K562 (cell line): ENCODE measurements at regions not wholly inside any gene's neighbourhood (a gene's known extent, or its start where the extent isn't known, plus 50 kb on each side); places are given as distances from the start of the nearest gene placed in this dataset.

Experiments used
- ATAC-seq: fragments of 200-7000 bp; cut with Tn5 transposase; 3 replicates; pipeline ENCODE4 v1.9.1; 2020; ENCODE audit warnings: moderate library complexity
- BruUV-seq: library from RNA; stranded (reverse); fragments of 400-500 nt; replicated peaks from 2 replicates; lab custom pipeline; 2021; lab: Mats Ljungman, UMichigan
- CTCF ChIA-PET: fragments of 300-600 bp; formaldehyde crosslinking; extraction: SDS; loops from one replicate; lab custom pipeline; 2021; ENCODE audit warnings: low intra/inter-chr PET ratio; lab: Yijun Ruan, JAX
- POLR2A ChIA-PET: fragments of 300-600, 350-650 bp; sonication (Branson Sonifier 250); formaldehyde crosslinking; extraction: SDS; loops from one replicate; lab custom pipeline; 2021; ENCODE audit warnings: antibody characterized with exemption, inconsistent platforms; lab: Yijun Ruan, JAX
- DNase-seq, 4 experiments: peaks; one replicate each; pipeline versions ENCODE4 v3.0.0 to v3.0.0-alpha.2; 2011 to 2018; ENCODE audit warnings: low spot score in 3 of 4, mixed read lengths in 3 of 4; ENCODE audit errors: extremely low read depth in 1 of 4
- FAIRE-seq: peaks from 2 replicates; lab custom pipeline; 2011; peaks lifted over from hg19 to GRCh38; lab: Jason Lieb, UNC
- H2AFZ ChIP-seq: 2 replicates; pipeline ENCODE4 v1.6.0; 2011; ENCODE audit warnings: low read depth, low read length, control low read depth, inconsistent platforms
- H3K27ac ChIP-seq: fragments of 200-600 bp; 3 replicates; pipeline ENCODE4 v1.8.0; 2011; ENCODE audit warnings: low read depth, mild to moderate bottlenecking, control low read depth, inconsistent platforms, low read length, moderate library complexity, mixed read lengths; ENCODE audit errors: extremely low read depth
- H3K27me3 ChIP-seq, 2 experiments: fragments of 300-600 bp in 1 of 2; 2 replicates in 1 of 2; 3 replicates in 1 of 2; pipeline versions ENCODE4 v1.6.0 to v1.8.0; 2011; ENCODE audit warnings: inconsistent platforms in 2 of 2, low read length in 2 of 2, mild to moderate bottlenecking in 1 of 2, mixed read lengths in 1 of 2, moderate library complexity in 1 of 2; ENCODE audit not compliant: control insufficient read depth in 2 of 2, insufficient read depth in 2 of 2
- H3K36me3 ChIP-seq: fragments of 300-600 bp; 3 replicates; pipeline ENCODE4 v1.8.0; 2011; ENCODE audit warnings: mild to moderate bottlenecking, low read length, inconsistent platforms; ENCODE audit not compliant: control insufficient read depth, insufficient read depth
- H3K4me1 ChIP-seq, 2 experiments: fragments of 200-600 bp in 1 of 2; replicated peaks in 1 of 2; 2 replicates in 1 of 2; 3 replicates in 1 of 2; pipeline versions ENCODE4 v1.5.1 to v1.8.0; 2011; ENCODE audit warnings: inconsistent platforms in 2 of 2, low read length in 2 of 2, mild to moderate bottlenecking in 1 of 2, mixed read lengths in 1 of 2, moderate library complexity in 1 of 2; ENCODE audit not compliant: control insufficient read depth in 2 of 2, insufficient read depth in 2 of 2
- H3K4me2 ChIP-seq: 2 replicates; pipeline ENCODE4 v1.6.1; 2011; ENCODE audit warnings: low read length, control low read depth, inconsistent platforms, mixed read lengths; ENCODE audit not compliant: insufficient read depth
- H3K4me3 ChIP-seq: fragments of 200-600 bp; sonication (generic), shearing (Covaris generic); 2 replicates; pipeline ENCODE4 v1.5.1; 2016; ENCODE audit warnings: control low read depth, inconsistent platforms
- H3K79me2 ChIP-seq: fragments of 200-600 bp; 3 replicates; pipeline ENCODE4 v1.8.0; 2011; ENCODE audit warnings: low read length, inconsistent platforms; ENCODE audit not compliant: control insufficient read depth, insufficient read depth
- H3K9ac ChIP-seq, 2 experiments: 2 replicates each; pipeline versions ENCODE4 v1.6.0 to v1.6.1; 2011; ENCODE audit warnings: low read depth in 2 of 2, low read length in 2 of 2, control low read depth in 1 of 2, inconsistent platforms in 1 of 2, mild to moderate bottlenecking in 1 of 2, mixed read lengths in 1 of 2; ENCODE audit not compliant: insufficient read depth in 1 of 2
- H3K9me1 ChIP-seq: one replicate; pipeline ENCODE4 v1.6.0; 2011; ENCODE audit warnings: inconsistent platforms, mild to moderate bottlenecking, low read length, moderate library complexity; ENCODE audit not compliant: control insufficient read depth, insufficient read depth
- H3K9me3 ChIP-seq: replicated peaks from 2 replicates; pipeline ENCODE4 v1.5.1; 2011; ENCODE audit warnings: low read depth, low read length, inconsistent platforms; ENCODE audit not compliant: control insufficient read depth, insufficient read depth
- H4K20me1 ChIP-seq: replicated peaks from 2 replicates; pipeline ENCODE4 v1.6.1; 2011; ENCODE audit warnings: low read length, inconsistent platforms, mixed read lengths; ENCODE audit not compliant: control insufficient read depth, insufficient read depth
- CBX1 ChIP-seq: sonication (generic); IDR thresholded peaks from 2 replicates; pipeline ENCODE4 v1.6.1; 2016; ENCODE audit warnings: antibody characterized with exemption, low read depth, mild to moderate bottlenecking
- CHCHD3 ChIP-seq: fragments of 250-450 bp; sonication (Bioruptor Pico); IDR thresholded peaks from 2 replicates; pipeline ENCODE4 v2.1.2; 2022; ENCODE audit warnings: mild to moderate bottlenecking
- COPS2 ChIP-seq: fragments of 450-650 bp; conservative IDR thresholded peaks from 2 replicates; pipeline ENCODE4 v1.6.1; 2016; ENCODE audit warnings: mild to moderate bottlenecking, moderate library complexity
- MAFF ChIP-seq: IDR thresholded peaks from 2 replicates; pipeline ENCODE4 v1.6.1; 2012; ENCODE audit warnings: low read length, improper control_type of control experiment
- NFE2L1 ChIP-seq: fragments of 450-650 bp; IDR thresholded peaks from 2 replicates; pipeline ENCODE4 v1.6.1; 2016; ENCODE audit warnings: missing genetic modification characterization, low read depth, mild to moderate bottlenecking, missing compliant biosample characterization, moderate library complexity, borderline replicate concordance
- RAD21 ChIP-seq, 2 experiments: fragments of 250-450 bp in 1 of 2; fragments of 450-650 bp in 1 of 2; sonication (Bioruptor Pico) in 1 of 2; formaldehyde crosslinking in 1 of 2; IDR thresholded peaks in 1 of 2; conservative IDR thresholded peaks in 1 of 2; 2 replicates each; pipeline versions ENCODE4 v1.4.0 to v1.8.0; 2020 to 2022; ENCODE audit warnings: mild to moderate bottlenecking in 2 of 2, moderate library complexity in 1 of 2
- ZBTB7A ChIP-seq: IDR thresholded peaks from 2 replicates; pipeline ENCODE4 v1.6.1; 2011; ENCODE audit warnings: low read depth, mild to moderate bottlenecking, low read length, moderate library complexity, borderline replicate concordance; ENCODE audit not compliant: control insufficient read depth
- WGBS: fragments of 100-300 bp; shearing (Covaris generic); methylation state at CpG from one replicate; pipeline ENCODE4 v1.1.6; 2016; ENCODE audit warnings: low coverage, mixed read lengths; ENCODE audit not compliant: insufficient coverage; ENCODE audit errors: missing lambda C conversion rate; 5-methylcytosine and 5-hydroxymethylcytosine counted together
- in situ Hi-C: fragments of 300-500 bp; cut with MboI; formaldehyde crosslinking; loops from 4 replicates; pipeline ENCODE4 v1.15.0; 2018; ENCODE audit warnings: inconsistent platforms, mixed read lengths
- intact Hi-C: fragments of 100-400 bp; cut with micrococcal nuclease; formaldehyde crosslinking; loops from 2 replicates; pipeline ENCODE4 v1.14.2; 2022
- TF ChIP-seq, protein P1 (sequence below), 3 experiments: IDR thresholded peaks in 2 of 3; conservative IDR thresholded peaks in 1 of 3; 2 replicates each; pipeline ENCODE4 v1.5.1; 2011 to 2012; ENCODE audit warnings: low read length in 3 of 3, mild to moderate bottlenecking in 3 of 3, control low read depth in 2 of 3, improper control_type of control experiment in 1 of 3, inconsistent platforms in 1 of 3, low read depth in 1 of 3, mixed read lengths in 1 of 3, moderate library complexity in 1 of 3; ENCODE audit not compliant: insufficient read depth in 2 of 3

- DNase-seq: peak in 2 of 4 experiments; percentile 26 to 30
- no peaks in the 10 kb centered on the region for H3K4me1 ChIP-seq
- no peak overlapping the region for H2AFZ ChIP-seq
- no TSS peak for BruUV-seq
- in situ Hi-C loops (no loop called here), intact Hi-C loops (no loop called here)
- POLR2A ChIA-PET: no interaction called here
- no peak overlapping the region for H3K27ac ChIP-seq
- peak; percentile 84 for ATAC-seq
- no peak overlapping the region for H3K4me2 ChIP-seq
- H3K4me3 ChIP-seq: no peak overlapping the region
- H3K9me3 ChIP-seq: no peaks in the 10 kb centered on the region
- WGBS: 3% methylated on average over 4 of the region's 4 CpGs
- no peaks in the 10 kb centered on the region for H3K36me3 ChIP-seq
- TF ChIP-seq, protein P1, sequence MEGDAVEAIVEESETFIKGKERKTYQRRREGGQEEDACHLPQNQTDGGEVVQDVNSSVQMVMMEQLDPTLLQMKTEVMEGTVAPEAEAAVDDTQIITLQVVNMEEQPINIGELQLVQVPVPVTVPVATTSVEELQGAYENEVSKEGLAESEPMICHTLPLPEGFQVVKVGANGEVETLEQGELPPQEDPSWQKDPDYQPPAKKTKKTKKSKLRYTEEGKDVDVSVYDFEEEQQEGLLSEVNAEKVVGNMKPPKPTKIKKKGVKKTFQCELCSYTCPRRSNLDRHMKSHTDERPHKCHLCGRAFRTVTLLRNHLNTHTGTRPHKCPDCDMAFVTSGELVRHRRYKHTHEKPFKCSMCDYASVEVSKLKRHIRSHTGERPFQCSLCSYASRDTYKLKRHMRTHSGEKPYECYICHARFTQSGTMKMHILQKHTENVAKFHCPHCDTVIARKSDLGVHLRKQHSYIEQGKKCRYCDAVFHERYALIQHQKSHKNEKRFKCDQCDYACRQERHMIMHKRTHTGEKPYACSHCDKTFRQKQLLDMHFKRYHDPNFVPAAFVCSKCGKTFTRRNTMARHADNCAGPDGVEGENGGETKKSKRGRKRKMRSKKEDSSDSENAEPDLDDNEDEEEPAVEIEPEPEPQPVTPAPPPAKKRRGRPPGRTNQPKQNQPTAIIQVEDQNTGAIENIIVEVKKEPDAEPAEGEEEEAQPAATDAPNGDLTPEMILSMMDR (IDR thresholded peaks at IDR 0.05 in 2 of 3, conservative IDR thresholded peaks at IDR 0.05 in 1 of 3; ENCODE audit: insufficient read depth in 2 of 3, low read depth in 1 of 3, low read length in 3 of 3): peak; percentile 40 to 53 (median 43); a peak in 5 of 6 replicates
- TF ChIP-seq MAFF (no peak), CBX1 (no peak), ZBTB7A (no peak), COPS2 (no peak), CHCHD3 (no peak), RAD21 (CRISPR knock-in tag; conservative IDR thresholded peaks at IDR 0.05 in 1 of 2, IDR thresholded peaks at IDR 0.05 in 1 of 2) (peak in 1 of 2 experiments; percentile 27; a peak in 2 of 4 replicates), NFE2L1 (tag) (no peak)
- no peaks in the 10 kb centered on the region for H4K20me1 ChIP-seq
- peaks cover 10 to 13% of the 10 kb centered on the region in 2 experiments; a peak in 4 of 5 replicates for H3K27me3 ChIP-seq
- H3K9me1 ChIP-seq: no peaks in the 10 kb centered on the region
- H3K9ac ChIP-seq: no peak overlapping the region
- CTCF ChIA-PET: no interaction called here
- H3K79me2 ChIP-seq: no peaks in the 10 kb centered on the region
- FAIRE-seq: peak; percentile 19
Measured at GRCh38 chr2:6791682-6792081, 74.0 kb downstream of the CMPK2 start.
